HL-60 (cell line): ENCODE measurements at regions not wholly inside any gene's neighbourhood (a gene's known extent, or its start where the extent isn't known, plus 50 kb on each side); places are given as distances from the start of the nearest gene placed in this dataset.

Experiments
- DNase-seq, 2 experiments: peaks; one replicate each; pipeline ENCODE4 v3.0.0-alpha.2; 2010 to 2020; ENCODE audit warnings: low read depth in 1 of 2, low spot score in 1 of 2
- H3K27ac ChIP-seq: fragments of 250-450 bp; sonication (Bioruptor Pico); replicated peaks from 2 replicates; pipeline ENCODE4 v1.5.1; 2020; ENCODE audit warnings: mild to moderate bottlenecking, moderate library complexity
- H3K27me3 ChIP-seq: fragments of 250-450 bp; sonication (Bioruptor Pico); 2 replicates; pipeline ENCODE4 v1.5.1; 2021; ENCODE audit warnings: mild to moderate bottlenecking, moderate library complexity; ENCODE audit not compliant: insufficient read depth, poor library complexity, severe bottlenecking
- H3K4me3 ChIP-seq: replicated peaks from 2 replicates; pipeline ENCODE4 v1.5.1; 2011; ENCODE audit warnings: mild to moderate bottlenecking, control low read depth, low read length; ENCODE audit not compliant: insufficient read depth
- CTCF ChIP-seq: IDR thresholded peaks from one replicate; pipeline ENCODE4 v1.5.1; 2011; ENCODE audit warnings: low read length, control low read depth, inconsistent platforms; ENCODE audit not compliant: insufficient read depth
- GABPA ChIP-seq: IDR thresholded peaks from 2 replicates; pipeline ENCODE4 v1.6.1; 2012; ENCODE audit warnings: low read depth
- POLR2AphosphoS5 ChIP-seq: IDR thresholded peaks from 2 replicates; pipeline ENCODE4 v1.6.1; 2012; ENCODE audit warnings: low read depth
- SPI1 ChIP-seq: IDR thresholded peaks from 2 replicates; pipeline ENCODE4 v1.6.1; 2012; ENCODE audit warnings: low read depth, mild to moderate bottlenecking, borderline replicate concordance
- TF ChIP-seq, protein P1 (sequence below): IDR thresholded peaks from 2 replicates; pipeline ENCODE4 v1.6.1; 2012; ENCODE audit warnings: low read depth; ENCODE audit not compliant: insufficient replicate concordance

DNA sequence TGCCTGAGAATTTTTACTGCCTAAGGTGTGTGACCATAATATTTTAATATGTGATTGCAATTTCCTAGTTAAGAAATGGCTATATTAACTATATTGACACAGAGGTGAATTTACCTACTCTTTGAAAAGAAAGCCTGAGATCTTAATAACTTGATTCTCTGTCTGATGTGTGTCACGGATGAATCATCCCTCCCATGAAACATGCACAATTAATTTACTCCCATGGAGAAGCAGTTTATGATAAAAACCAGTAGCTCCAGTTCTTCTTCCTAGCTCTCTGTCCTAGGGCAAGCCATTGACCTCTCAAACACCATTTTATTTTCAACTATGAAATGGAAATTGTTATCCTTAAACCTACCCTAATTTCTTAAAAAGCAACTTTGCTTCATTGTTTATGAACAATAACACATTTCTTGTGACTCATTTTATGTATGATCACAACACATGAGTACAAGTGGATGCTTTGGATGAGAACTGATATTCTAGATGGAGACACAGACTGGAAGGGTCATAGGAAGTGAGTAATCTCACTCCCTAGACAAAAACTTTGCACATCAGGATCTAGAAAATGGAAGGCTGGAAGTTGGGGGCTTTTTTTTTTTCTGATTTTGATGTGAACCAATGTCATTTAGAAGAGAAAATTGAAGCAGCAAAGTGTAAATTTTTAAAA, 438.3 kb downstream of the GPAT3 start:
- Histone ChIP-seq H3K4me3 (no peak overlapping the region), H3K27ac (no peak overlapping the region), H3K27me3 (no peaks in the 10 kb centered on the region)
- DNase-seq = no peak
- TF ChIP-seq CTCF = no peak
- no peak for TF ChIP-seq SPI1
- TF ChIP-seq GABPA = no peak
- TF ChIP-seq, protein P1, sequence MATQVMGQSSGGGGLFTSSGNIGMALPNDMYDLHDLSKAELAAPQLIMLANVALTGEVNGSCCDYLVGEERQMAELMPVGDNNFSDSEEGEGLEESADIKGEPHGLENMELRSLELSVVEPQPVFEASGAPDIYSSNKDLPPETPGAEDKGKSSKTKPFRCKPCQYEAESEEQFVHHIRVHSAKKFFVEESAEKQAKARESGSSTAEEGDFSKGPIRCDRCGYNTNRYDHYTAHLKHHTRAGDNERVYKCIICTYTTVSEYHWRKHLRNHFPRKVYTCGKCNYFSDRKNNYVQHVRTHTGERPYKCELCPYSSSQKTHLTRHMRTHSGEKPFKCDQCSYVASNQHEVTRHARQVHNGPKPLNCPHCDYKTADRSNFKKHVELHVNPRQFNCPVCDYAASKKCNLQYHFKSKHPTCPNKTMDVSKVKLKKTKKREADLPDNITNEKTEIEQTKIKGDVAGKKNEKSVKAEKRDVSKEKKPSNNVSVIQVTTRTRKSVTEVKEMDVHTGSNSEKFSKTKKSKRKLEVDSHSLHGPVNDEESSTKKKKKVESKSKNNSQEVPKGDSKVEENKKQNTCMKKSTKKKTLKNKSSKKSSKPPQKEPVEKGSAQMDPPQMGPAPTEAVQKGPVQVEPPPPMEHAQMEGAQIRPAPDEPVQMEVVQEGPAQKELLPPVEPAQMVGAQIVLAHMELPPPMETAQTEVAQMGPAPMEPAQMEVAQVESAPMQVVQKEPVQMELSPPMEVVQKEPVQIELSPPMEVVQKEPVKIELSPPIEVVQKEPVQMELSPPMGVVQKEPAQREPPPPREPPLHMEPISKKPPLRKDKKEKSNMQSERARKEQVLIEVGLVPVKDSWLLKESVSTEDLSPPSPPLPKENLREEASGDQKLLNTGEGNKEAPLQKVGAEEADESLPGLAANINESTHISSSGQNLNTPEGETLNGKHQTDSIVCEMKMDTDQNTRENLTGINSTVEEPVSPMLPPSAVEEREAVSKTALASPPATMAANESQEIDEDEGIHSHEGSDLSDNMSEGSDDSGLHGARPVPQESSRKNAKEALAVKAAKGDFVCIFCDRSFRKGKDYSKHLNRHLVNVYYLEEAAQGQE = no peak
- TF ChIP-seq POLR2AphosphoS5 = no peak

DNA sequence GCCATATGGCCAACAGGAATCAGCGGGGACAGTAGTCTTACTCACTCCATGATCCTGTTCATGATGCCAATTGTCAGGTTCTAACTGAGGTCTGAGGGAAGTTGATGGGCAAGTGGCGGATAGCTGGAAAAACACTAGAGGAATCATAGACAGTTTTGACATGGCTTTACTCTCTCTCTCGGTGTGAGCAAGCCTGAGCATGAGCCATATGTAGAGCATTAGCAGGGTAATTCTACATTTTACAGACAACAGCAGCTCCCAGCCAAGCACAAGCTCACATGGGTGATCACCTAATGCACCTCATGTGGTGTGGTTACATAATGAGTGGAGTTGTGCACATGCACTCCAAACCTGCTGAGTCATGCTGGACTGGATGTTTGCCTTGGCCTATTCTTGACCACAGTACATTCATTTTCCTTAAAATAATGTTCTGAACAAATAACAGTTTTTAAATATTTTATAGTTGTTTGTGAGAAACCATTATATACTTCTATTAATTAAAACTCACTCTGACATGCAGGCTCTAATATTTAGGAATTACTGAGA, 429.2 kb downstream of the GPAT3 start:
- Histone ChIP-seq H3K27me3 (no peaks in the 10 kb centered on the region), H3K4me3 (no peak overlapping the region), H3K27ac (no peak overlapping the region)
- DNase-seq = no peak
- TF ChIP-seq GABPA = no peak
- TF ChIP-seq POLR2AphosphoS5 = no peak
- TF ChIP-seq, protein P1 = no peak
- no peak for TF ChIP-seq CTCF
- TF ChIP-seq SPI1 = no peak

- Histone ChIP-seq H3K4me3 (no peak overlapping the region), H3K27ac (no peak overlapping the region), H3K27me3 (no peaks in the 10 kb centered on the region)
- DNase-seq = no peak
- TF ChIP-seq GABPA (no peak), CTCF (no peak), POLR2AphosphoS5 (no peak), SPI1 (no peak)
- TF ChIP-seq, protein P1 = no peak
Measured at GRCh38 chr4:83962492-83962891, 426.6 kb downstream of the GPAT3 start.
